WERI-Rb-1 (cell line): ENCODE measurements at regions not wholly inside any gene's neighbourhood (a gene's known extent, or its start where the extent isn't known, plus 50 kb on each side); places are given as distances from the start of the nearest gene placed in this dataset.

Source experiments
- DNase-seq: peaks from one replicate; pipeline ENCODE4 v3.0.0-alpha.2; 2020
- H3K27ac ChIP-seq: fragments of 250-450 bp; sonication (Bioruptor Pico); 2 replicates; pipeline ENCODE4 v1.5.1; 2020; ENCODE audit warnings: mild to moderate bottlenecking, moderate library complexity
- H3K27me3 ChIP-seq: fragments of 250-450 bp; sonication (Bioruptor Pico); 2 replicates; pipeline ENCODE4 v1.5.1; 2021; ENCODE audit warnings: mild to moderate bottlenecking, low read depth, moderate library complexity; ENCODE audit not compliant: insufficient read depth, severe bottlenecking
- H3K36me3 ChIP-seq: fragments of 250-450 bp; sonication (Bioruptor Pico); 2 replicates; pipeline ENCODE4 v1.5.1; 2020; ENCODE audit warnings: mild to moderate bottlenecking, moderate library complexity
- H3K4me3 ChIP-seq: 2 replicates; pipeline ENCODE4 v1.5.1; 2011; ENCODE audit warnings: low read depth, mild to moderate bottlenecking, control low read depth, low read length
- H3K9me3 ChIP-seq: fragments of 250-450 bp; sonication (Bioruptor Pico); 2 replicates; pipeline ENCODE4 v1.5.1; 2021; ENCODE audit warnings: mild to moderate bottlenecking, moderate library complexity; ENCODE audit not compliant: severe bottlenecking
- TF ChIP-seq, protein P1 (sequence below): IDR thresholded peaks from 2 replicates; pipeline ENCODE4 v1.5.1; 2011; ENCODE audit warnings: low read depth, mild to moderate bottlenecking, control low read depth, inconsistent platforms, low read length

DNA sequence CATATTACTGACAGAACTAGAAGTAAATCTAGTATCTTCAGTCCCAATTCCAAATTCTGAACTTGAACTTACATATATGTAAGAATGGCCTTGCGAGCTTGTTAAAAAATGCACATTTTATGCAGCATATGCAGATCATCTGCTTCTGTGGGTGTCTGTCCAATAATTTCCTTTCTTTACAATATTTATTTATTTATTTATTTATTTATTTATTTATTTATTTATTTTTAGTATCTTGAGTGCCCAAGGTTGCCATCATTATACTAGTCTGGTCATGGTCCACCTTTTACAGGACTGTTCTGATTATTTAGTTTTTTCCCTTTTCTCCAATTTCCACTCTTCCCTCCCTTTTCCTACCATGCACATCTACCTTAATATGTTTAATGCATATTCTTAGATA is 528.4 kb downstream of the COL12A1 start:
- Histone ChIP-seq H3K9me3 (no peaks in the 10 kb centered on the region), H3K27ac (no peak overlapping the region), H3K27me3 (peaks cover 27% of the 10 kb centered on the region), H3K36me3 (no peaks in the 10 kb centered on the region), H3K4me3 (no peak overlapping the region)
- TF ChIP-seq, protein P1, sequence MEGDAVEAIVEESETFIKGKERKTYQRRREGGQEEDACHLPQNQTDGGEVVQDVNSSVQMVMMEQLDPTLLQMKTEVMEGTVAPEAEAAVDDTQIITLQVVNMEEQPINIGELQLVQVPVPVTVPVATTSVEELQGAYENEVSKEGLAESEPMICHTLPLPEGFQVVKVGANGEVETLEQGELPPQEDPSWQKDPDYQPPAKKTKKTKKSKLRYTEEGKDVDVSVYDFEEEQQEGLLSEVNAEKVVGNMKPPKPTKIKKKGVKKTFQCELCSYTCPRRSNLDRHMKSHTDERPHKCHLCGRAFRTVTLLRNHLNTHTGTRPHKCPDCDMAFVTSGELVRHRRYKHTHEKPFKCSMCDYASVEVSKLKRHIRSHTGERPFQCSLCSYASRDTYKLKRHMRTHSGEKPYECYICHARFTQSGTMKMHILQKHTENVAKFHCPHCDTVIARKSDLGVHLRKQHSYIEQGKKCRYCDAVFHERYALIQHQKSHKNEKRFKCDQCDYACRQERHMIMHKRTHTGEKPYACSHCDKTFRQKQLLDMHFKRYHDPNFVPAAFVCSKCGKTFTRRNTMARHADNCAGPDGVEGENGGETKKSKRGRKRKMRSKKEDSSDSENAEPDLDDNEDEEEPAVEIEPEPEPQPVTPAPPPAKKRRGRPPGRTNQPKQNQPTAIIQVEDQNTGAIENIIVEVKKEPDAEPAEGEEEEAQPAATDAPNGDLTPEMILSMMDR: no peak
- no peak for DNase-seq

- TF ChIP-seq, protein P1: no peak
- Histone ChIP-seq H3K9me3 (no peaks in the 10 kb centered on the region), H3K27me3 (peaks cover 27% of the 10 kb centered on the region), H3K36me3 (no peaks in the 10 kb centered on the region), H3K4me3 (no peak overlapping the region), H3K27ac (no peak overlapping the region)
- no peak for DNase-seq
Observed at GRCh38 chr6:74676906-74677305, 528.9 kb downstream of the COL12A1 start.

- no peak overlapping the region for H3K27ac ChIP-seq
- H3K9me3 ChIP-seq: no peaks in the 10 kb centered on the region
- H3K27me3 ChIP-seq: peaks cover 22% of the 10 kb centered on the region
- no peak overlapping the region for H3K4me3 ChIP-seq
- TF ChIP-seq, protein P1: no peak
- no peak for DNase-seq
- H3K36me3 ChIP-seq: no peaks in the 10 kb centered on the region
Observed at GRCh38 chr6:74674377-74674776, 531.5 kb downstream of the COL12A1 start.

GRCh38 chr6:74671558-74672025 is 534.3 kb downstream of the COL12A1 start:
- H3K27me3 ChIP-seq: peaks cover 9% of the 10 kb centered on the region
- H3K9me3 ChIP-seq: no peaks in the 10 kb centered on the region
- TF ChIP-seq, protein P1: no peak
- no peak for DNase-seq
- no peak overlapping the region for H3K4me3 ChIP-seq
- no peak overlapping the region for H3K27ac ChIP-seq
- H3K36me3 ChIP-seq: no peaks in the 10 kb centered on the region

DNA sequence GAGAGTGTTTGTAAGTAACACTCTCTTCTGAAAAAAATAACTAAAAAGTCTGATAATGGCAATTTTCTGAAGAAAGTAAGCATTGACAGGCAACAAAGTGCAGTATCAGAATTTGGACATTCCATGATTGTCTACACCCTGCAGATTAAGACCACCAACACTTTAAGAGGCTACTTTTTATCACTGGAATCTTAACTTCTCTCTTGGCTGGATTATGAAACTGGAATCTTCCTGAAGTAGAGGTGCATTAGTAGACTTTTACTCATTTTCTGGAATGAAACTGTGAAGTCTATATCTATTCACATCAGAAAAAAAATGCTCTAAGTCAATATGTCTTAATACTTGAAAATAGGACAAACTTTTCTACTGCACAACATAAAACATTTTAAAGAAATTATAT is 547.5 kb downstream of the COL12A1 start:
- no peak overlapping the region for H3K27ac ChIP-seq
- H3K9me3 ChIP-seq: peaks cover 2% of the 10 kb centered on the region
- no peaks in the 10 kb centered on the region for H3K36me3 ChIP-seq
- TF ChIP-seq, protein P1: no peak
- H3K27me3 ChIP-seq: no peaks in the 10 kb centered on the region
- no peak overlapping the region for H3K4me3 ChIP-seq
- DNase-seq: no peak

DNA sequence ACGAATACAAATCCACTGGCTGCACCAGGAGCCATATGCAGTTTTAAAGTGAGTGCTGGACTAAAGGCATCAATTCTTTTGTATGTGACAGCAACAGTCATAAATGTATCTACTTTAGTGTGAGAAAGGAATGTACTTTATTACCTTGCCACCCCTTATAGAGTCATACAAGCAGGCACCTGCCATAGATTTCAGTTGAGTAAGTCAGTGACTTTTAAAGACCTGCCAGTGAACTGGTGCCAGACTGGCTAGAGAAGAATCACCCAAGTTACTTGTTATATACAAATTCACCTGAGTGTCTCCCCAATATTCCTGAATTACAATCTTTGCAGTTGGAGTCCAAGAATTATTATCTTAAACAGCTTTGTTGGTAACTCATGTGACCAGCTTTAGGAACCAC is 547.9 kb downstream of the COL12A1 start:
- TF ChIP-seq, protein P1: no peak
- DNase-seq: no peak
- H3K27me3 ChIP-seq: no peaks in the 10 kb centered on the region
- peaks cover 2% of the 10 kb centered on the region for H3K9me3 ChIP-seq
- H3K4me3 ChIP-seq: no peak overlapping the region
- H3K27ac ChIP-seq: no peak overlapping the region
- H3K36me3 ChIP-seq: no peaks in the 10 kb centered on the region
